SK-N-MC (cell line): ENCODE measurements at regions not wholly inside any gene's neighbourhood (a gene's known extent, or its start where the extent isn't known, plus 50 kb on each side); places are given as distances from the start of the nearest gene placed in this dataset.

Experiments
- DNase-seq: peaks from one replicate; pipeline ENCODE4 v3.0.0-alpha.2; 2011; ENCODE audit warnings: low read depth, low spot score
- H3K27ac ChIP-seq: fragments of 200-600 bp; sonication (generic); 2 replicates; pipeline ENCODE4 v1.5.1; 2016; ENCODE audit warnings: mixed run types
- H3K36me3 ChIP-seq: fragments of 200-600 bp; sonication (generic); 2 replicates; pipeline ENCODE4 v1.6.1; 2017; ENCODE audit warnings: antibody characterized with exemption, low read length, mixed read lengths; ENCODE audit not compliant: insufficient read depth
- H3K4me3 ChIP-seq: fragments of 200-600 bp; sonication (generic); 2 replicates; pipeline ENCODE4 v1.5.1; 2016
- H3K9ac ChIP-seq: fragments of 200-600 bp; sonication (generic); 2 replicates; pipeline ENCODE4 v1.8.0; 2017; ENCODE audit warnings: mixed run types, mixed read lengths; ENCODE audit not compliant: insufficient read length
- H3K9me3 ChIP-seq: fragments of 200-600 bp; sonication (generic); 2 replicates; pipeline ENCODE4 v1.6.1; 2017; ENCODE audit warnings: low read depth, mild to moderate bottlenecking, antibody characterized with exemption, low read length, moderate library complexity, mixed read lengths
- EZH2 ChIP-seq: fragments of 200-600 bp; sonication (generic); IDR thresholded peaks from one replicate; pipeline ENCODE4 v1.6.1; 2017; ENCODE audit warnings: antibody characterized with exemption
- FOXP2 ChIP-seq: optimal IDR thresholded peaks from 2 replicates; pipeline ENCODE3; 2011; ENCODE audit warnings: mild to moderate bottlenecking, moderate library complexity; ENCODE audit not compliant: insufficient read depth; ENCODE audit errors: extremely low read length, control extremely low read depth
- POLR2AphosphoS5 ChIP-seq: IDR thresholded peaks from 2 replicates; pipeline ENCODE4 v1.6.1; 2012; ENCODE audit warnings: mild to moderate bottlenecking, low read depth, low read length, borderline replicate concordance

DNA sequence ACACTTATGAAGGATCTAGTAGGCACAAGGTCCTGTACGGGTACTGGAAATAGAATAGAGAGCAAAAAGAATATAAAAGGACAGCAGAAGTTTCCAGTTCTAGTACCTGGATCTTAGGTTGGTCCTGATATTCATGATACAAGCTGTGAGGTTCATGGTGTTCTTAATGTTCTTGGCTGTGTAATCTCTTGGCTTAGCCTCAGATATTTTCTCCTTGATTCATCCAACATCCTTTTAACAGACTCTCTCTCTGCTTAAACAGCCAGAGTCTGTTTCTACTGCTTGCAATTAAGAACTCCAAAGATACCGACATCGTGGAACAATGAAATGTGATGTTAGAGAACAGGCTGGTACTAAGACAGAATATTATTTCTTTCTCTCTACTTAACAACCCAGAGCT lies 49.9 kb downstream of the CNTN3 start:
- H3K9me3 ChIP-seq: no peaks in the 10 kb centered on the region
- no peaks in the 10 kb centered on the region for H3K36me3 ChIP-seq
- TF ChIP-seq EZH2 (no peak), POLR2AphosphoS5 (no peak), FOXP2 (no peak)
- H3K4me3 ChIP-seq: no peak overlapping the region
- no peak for DNase-seq
- H3K9ac ChIP-seq: no peak overlapping the region
- H3K27ac ChIP-seq: no peak overlapping the region

DNA sequence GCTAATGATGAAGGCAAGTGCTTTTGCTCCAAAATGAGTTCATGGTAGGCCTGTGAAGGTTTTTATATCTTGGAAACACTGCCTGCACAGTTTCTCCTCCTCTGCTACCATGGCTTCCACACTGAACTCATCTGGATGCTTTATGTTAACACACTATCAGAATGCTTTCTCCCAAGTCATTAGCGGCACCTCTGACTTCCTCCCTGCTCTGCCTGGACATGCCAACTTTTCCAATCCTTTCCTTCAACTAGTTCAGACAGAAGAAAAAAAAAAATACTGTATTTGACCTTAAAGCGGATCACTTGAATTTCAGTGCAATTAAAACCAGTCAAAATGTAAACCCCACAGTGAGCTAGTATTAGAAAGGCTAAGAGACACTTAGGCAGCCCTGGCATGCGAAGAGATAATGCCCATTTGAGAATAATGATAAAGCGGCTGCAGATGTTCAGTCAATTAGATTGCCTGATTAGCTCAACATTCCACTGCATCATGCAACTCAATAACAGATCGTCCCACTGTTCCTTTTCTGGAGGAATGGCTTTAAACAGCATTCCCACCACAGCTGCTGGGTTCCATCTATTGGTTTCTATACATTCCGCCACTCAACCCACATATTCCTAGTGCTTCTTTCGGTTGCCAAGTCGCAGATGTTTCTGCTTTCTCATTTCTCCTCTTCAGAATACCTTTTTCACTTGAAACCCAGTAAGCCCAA lies 51.7 kb downstream of the CNTN3 start:
- Histone ChIP-seq H3K4me3 (no peak overlapping the region), H3K9me3 (no peaks in the 10 kb centered on the region), H3K36me3 (no peaks in the 10 kb centered on the region), H3K9ac (no peak overlapping the region), H3K27ac (no peak overlapping the region)
- DNase-seq: no peak
- no peak for TF ChIP-seq FOXP2
- TF ChIP-seq POLR2AphosphoS5: no peak
- TF ChIP-seq EZH2: no peak

DNA sequence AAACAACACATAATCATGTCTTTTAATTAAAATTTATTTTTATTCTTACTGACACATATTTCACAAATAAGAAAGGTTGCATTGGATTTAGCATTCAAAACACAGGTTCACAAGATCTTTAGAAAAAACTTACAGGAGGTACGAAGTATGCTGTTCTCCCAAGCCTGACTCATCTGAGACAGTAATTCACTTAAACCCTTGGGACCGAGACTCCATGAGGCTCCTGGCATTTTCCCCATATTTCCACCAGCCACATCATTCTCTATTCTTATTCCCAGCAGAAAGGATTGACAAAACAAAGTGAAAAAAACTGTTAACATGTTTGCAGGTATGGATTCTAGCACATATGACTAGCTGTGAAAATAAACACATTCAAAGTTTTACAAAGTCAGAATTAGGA lies 52.6 kb downstream of the CNTN3 start:
- Histone ChIP-seq H3K9me3 (no peaks in the 10 kb centered on the region), H3K27ac (no peak overlapping the region), H3K36me3 (no peaks in the 10 kb centered on the region), H3K9ac (no peak overlapping the region), H3K4me3 (no peak overlapping the region)
- TF ChIP-seq EZH2 (no peak), FOXP2 (no peak), POLR2AphosphoS5 (no peak)
- DNase-seq: no peak

DNA sequence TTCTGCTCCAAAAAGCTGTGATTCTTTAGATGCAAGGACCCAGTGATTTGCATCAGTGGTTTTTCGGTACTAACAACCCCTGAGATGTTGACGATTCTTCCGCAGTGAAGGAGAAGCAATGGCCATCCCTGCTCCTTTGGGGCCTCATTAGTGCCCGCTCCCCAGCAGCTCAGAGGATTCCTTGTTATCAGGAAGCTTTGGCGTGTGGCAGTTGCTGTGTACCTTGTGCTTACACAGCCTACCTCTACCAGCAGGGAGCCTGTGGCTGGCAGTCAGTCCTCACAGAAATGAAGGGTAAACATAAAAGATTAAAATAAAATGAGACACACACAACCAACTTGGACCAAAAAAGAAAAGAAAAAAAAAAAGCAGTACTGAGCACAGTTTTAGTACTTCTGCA lies 55.2 kb downstream of the CNTN3 start:
- Histone ChIP-seq H3K27ac (no peak overlapping the region), H3K9ac (no peak overlapping the region), H3K36me3 (no peaks in the 10 kb centered on the region), H3K4me3 (no peak overlapping the region), H3K9me3 (no peaks in the 10 kb centered on the region)
- no peak for TF ChIP-seq FOXP2
- no peak for TF ChIP-seq EZH2
- no peak for TF ChIP-seq POLR2AphosphoS5
- no peak for DNase-seq

GRCh38 chr3:74550686-74551085 lies 63.8 kb downstream of the CNTN3 start:
- DNase-seq: no peak
- H3K9me3 ChIP-seq: no peaks in the 10 kb centered on the region
- no peak for TF ChIP-seq FOXP2
- no peak for TF ChIP-seq POLR2AphosphoS5
- TF ChIP-seq EZH2: no peak

GRCh38 chr3:74546426-74546825 lies 68.0 kb downstream of the CNTN3 start:
- H3K27ac ChIP-seq: no peak overlapping the region
- H3K9ac ChIP-seq: no peak overlapping the region
- no peak for DNase-seq
- H3K9me3 ChIP-seq: no peaks in the 10 kb centered on the region
- no peaks in the 10 kb centered on the region for H3K36me3 ChIP-seq
- no peak overlapping the region for H3K4me3 ChIP-seq
- TF ChIP-seq POLR2AphosphoS5 (no peak), EZH2 (no peak), FOXP2 (no peak)

More at GRCh38 chr3:74550686-74551085, 63.8 kb downstream of the CNTN3 start:
- Histone ChIP-seq H3K27ac (no peak overlapping the region), H3K36me3 (no peaks in the 10 kb centered on the region), H3K9ac (no peak overlapping the region), H3K4me3 (no peak overlapping the region)

DNA sequence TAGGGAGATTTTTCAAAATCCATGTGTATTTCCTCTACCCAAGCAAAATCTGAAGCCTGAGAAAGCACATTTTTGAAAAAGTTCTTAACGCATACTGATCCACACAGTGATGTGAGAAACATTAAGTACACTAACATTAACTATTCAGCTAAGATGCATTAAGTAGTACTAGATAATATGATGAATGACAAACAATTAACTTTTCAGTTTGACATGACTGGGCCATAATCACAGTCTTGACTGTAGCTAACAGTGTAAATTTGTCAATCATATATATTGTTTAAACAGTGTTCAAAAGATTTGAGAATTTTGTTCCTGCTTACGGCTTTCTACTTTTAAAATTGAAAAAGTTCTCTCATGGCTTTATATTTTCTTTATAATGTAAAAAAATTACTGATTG lies 72.0 kb downstream of the CNTN3 start:
- no peak overlapping the region for H3K9ac ChIP-seq
- no peak for DNase-seq
- TF ChIP-seq FOXP2 (no peak), POLR2AphosphoS5 (no peak), EZH2 (no peak)

GRCh38 chr3:74539876-74540275 lies 74.6 kb downstream of the CNTN3 start:
- H3K9ac ChIP-seq: no peak overlapping the region
- H3K9me3 ChIP-seq: no peaks in the 10 kb centered on the region
- H3K4me3 ChIP-seq: no peak overlapping the region
- no peak for DNase-seq
- H3K36me3 ChIP-seq: no peaks in the 10 kb centered on the region
- TF ChIP-seq POLR2AphosphoS5 (no peak), FOXP2 (no peak), EZH2 (no peak)
- no peak overlapping the region for H3K27ac ChIP-seq

More for the DNA sequence above, 72.0 kb downstream of the CNTN3 start:
- Histone ChIP-seq H3K27ac (no peak overlapping the region), H3K9me3 (no peaks in the 10 kb centered on the region), H3K4me3 (no peak overlapping the region), H3K36me3 (no peaks in the 10 kb centered on the region)

DNA sequence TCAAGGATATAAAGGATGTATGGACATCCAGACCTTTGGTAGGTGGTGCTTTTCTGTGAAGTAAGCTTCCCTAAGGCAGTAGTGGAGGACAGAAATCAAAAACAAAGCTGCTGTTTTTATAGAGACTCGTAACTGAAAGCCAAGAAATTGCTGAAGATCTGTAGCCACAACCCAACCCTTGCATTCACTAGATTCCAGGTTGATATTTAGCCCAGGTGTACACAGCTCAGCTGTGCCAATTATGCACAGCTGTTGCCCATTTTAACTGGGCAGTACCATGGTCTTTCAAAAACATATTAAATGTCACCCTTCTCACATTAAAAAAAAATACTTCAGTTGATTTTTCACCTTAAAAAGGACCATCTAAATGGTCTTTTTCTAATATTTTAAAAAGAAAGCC lies 75.8 kb downstream of the CNTN3 start:
- Histone ChIP-seq H3K36me3 (no peaks in the 10 kb centered on the region), H3K27ac (no peak overlapping the region), H3K4me3 (no peak overlapping the region), H3K9ac (no peak overlapping the region), H3K9me3 (no peaks in the 10 kb centered on the region)
- DNase-seq: no peak
- no peak for TF ChIP-seq FOXP2
- TF ChIP-seq EZH2: no peak
- no peak for TF ChIP-seq POLR2AphosphoS5
